ENCODE measurements at regions not wholly inside any gene's neighbourhood (a gene's known extent, or its start where the extent isn't known, plus 50 kb on each side); places are given as distances from the start of the nearest gene placed in this dataset.

- no peak for DNase-seq
Measured at GRCh38 chr20:24819331-24819965, 129.6 kb upstream of the CST7 start.

- no peak for DNase-seq
Measured at GRCh38 chr20:24820345-24820744, 128.7 kb upstream of the CST7 start.

DNA sequence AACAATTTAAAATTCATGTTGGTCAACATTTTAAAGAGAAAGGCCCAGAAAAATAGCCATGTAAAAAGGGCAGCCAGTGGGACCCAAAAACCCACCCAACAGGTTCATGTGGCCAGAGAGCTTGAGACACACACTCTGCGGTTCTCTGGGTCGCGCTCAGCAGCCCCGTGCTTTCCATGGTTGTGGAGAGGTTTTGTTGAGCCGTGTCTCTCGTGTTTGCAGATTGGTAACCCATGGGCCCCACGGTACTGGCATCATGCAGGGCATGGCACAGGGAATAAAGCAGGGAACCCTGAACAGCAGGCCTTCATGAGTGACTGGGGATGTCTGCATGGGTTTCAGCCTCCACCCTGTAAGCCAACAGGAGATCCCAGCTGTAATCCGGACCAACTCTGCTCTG, 127.7 kb upstream of the CST7 start:
- no peak for DNase-seq

GRCh38 chr20:24823176-24823784, 125.8 kb upstream of the CST7 start:
- no peak for DNase-seq

DNA sequence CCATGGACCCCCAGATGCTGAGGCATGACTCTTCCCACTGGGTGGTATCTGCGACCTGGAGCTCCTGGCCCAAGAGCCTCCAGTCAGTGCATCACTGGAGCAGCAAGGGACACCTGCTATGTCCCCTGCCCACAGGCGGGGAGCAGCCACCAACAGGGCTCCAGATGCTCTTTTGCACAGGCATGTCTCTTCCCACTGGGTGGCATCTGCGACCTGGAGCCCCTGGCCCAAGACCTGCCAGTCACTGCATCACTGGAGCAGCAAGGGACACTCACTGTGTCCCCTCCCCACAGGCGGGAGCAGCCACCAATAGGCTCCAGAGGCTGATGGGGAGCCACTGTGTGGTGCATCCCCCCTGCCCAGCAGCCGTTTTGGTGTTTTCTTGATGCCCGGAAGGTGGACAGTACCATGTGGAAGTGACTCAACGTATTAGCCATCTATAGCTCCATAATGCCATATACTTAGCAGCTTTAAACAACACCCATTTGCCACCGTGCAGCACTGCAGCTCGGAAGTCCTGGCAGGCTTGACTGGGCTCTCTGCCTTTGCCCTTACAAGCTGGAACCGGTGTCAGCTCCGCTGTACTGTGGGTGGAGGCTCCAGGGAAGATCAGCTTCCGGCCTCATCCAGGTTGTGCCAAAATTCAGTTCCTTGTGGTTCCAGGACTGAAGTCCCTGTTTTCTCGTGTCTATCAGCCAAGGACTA, 124.9 kb upstream of the CST7 start:
- no peak for DNase-seq

DNA sequence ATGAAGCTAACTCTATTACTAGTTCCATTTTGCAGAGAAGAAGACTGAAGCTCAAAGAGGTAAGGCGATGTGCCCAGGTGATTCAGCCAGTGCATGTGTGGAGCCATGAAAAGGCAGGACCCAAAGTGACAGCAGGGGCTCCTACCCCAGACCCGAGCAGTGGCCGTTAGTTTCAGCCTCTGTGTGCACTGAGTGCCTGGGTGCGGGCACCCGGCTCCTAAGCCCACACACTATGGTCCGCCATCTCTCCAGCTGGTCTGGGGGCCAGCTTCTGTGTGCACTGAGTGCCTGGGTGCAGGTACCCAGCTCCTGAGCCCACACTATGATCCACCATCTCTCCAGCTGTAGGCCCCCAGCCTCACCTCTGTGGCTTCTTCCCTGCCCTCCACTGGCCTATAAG, 123.5 kb upstream of the CST7 start:
- DNase-seq, result no peak

- no peak for DNase-seq
Measured at GRCh38 chr20:24827603-24828295, 121.3 kb upstream of the CST7 start.

GRCh38 chr20:24828992-24829648, 119.9 kb upstream of the CST7 start:
- DNase-seq, result no peak

- no peak for DNase-seq
Measured at GRCh38 chr20:24829649-24830370, 119.3 kb upstream of the CST7 start.

GRCh38 chr20:24830649-24831048, 118.4 kb upstream of the CST7 start:
- DNase-seq, result no peak

DNA sequence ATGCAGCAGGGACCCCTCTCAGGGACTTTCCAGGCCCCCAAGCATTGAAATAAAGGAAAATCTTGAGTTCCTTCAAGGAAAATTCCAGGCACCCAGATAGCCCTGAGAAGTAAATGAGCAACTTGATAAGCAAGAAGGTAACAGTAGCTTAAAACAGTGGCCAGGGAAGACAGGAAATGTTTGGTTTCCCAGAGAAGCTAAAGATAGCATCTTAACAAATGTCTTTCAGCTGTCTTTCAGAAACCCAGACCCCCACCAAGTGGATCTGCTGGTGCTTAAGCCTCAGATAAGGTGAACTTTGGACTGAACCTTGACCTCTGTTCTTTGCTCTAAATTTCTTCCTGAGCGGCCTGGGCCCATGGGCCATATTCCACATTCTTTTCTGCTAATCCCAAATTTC, 117.8 kb upstream of the CST7 start:
- DNase-seq, result no peak

GRCh38 chr20:24832518-24832917, 116.6 kb upstream of the CST7 start:
- no peak for DNase-seq

DNA sequence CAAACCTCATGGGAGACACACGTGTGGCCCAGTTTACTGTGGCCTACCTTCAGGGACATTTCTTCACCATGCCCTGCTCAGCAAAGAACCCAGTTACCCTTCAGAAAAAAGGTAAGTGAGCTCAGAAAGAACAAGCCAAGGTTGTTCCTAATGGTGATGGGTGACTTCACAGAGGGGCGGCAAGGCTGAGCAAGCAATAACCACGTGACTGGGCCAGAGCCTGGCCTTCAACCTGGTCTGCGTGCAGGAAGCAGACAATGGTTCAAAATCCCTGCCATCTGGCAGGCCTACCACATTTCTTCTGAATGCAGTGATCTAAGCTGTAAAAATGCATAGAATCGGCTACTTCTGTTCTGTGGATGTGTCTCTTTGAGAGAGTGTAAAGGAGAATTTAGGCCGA, 115.5 kb upstream of the CST7 start:
- no peak for DNase-seq

GRCh38 chr20:24834310-24834709, 114.8 kb upstream of the CST7 start:
- no peak for DNase-seq

GRCh38 chr20:24835195-24835594, 113.9 kb upstream of the CST7 start:
- DNase-seq, result no peak

DNA sequence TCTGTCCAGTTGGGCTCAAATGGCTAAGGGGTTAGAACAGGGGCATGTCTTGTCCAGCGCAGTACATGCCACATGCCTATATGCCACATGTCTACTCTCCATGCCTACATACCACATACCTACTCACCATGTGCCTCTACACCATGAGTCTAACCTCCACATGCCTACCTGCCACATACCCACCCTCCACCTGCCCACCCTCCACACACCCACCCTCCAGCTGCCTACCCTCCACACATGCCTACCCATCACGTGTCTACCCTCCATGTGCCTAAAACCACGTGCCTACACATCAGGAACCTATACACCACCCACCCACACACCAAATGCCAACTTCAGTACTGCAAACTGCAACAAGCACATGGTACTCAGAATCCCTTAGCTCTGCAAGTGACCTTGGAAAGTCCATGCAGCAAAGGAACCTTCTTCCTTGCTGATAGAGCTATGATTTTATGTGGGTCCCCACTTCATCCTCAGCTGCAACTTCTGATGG, 113.0 kb upstream of the CST7 start:
- DNase-seq, result no peak

DNA sequence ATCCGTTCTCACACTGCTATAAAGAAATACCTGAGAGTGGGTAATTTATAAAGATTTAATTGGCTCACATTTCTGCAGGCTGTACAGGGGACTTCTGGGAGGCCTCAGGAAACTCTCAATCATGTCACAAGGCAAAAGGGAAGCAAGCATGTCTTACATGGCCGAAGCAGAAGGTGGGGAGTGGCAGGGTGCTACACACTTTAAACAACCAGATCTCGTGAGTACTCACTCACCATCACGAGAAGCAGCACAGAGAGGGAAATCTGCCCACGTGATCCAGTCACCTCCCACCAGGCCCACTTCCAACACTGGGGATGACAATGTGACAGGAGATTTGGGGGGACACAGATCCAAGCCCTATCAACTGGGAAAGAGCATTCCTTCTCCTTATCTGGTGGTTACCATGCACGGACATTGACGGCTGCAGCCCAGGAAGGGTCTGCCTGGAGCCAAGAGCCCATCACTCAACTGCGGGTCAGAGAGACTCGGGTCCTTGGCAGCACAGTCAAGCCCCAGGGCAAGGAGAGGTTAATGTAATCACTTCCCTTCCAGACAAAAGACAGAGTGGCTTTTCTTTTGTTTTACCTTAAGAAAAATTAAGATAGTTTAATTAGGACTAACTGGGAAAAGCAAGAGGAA, 112.3 kb upstream of the CST7 start:
- no peak for DNase-seq

GRCh38 chr20:24837781-24838450, 111.2 kb upstream of the CST7 start:
- DNase-seq, result no peak

GRCh38 chr20:24838546-24839535, 110.2 kb upstream of the CST7 start:
- no peak for DNase-seq

DNA sequence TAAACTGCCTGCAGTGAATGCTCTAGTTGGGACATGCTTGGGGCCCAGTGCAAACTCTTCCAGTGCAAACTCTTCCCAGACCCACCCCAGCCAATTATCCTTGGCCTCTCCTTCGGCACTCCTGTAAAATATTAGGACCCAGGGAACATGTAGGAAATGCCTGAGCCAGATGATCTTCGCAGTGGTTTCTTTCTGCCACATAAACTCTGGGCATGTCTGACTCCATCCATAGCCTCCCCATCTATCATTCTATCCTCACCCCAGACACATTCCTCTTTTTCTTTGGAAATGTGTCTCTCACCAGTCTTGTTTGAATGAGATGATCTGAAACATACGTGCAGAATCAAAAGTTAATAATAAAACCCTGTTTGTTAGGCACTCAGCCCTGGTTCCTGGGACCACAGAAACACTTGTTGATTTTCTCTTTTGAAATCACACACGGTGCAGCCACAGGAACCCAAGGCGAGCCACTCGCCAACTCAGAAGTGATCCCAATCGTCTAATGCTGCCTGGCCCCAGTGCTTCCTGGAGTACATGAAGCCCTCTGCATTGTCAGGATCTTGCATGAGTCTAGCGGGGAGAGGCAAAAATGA, 108.9 kb upstream of the CST7 start:
- DNase-seq, result no peak
